Lower leg skin (tissue), 4 donors: ENCODE measurements at regions not wholly inside any gene's neighbourhood (a gene's known extent, or its start where the extent isn't known, plus 50 kb on each side); places are given as distances from the start of the nearest gene placed in this dataset.

Source experiments
- DNase-seq, 2 donors: peaks; one replicate each; pipeline ENCODE4 v3.0.0-alpha.2; 2019; ENCODE audit warnings: low spot score in 2 of 2
- H3K4me3 ChIP-seq: fragments of 200-600 bp; sonication (generic); 2 replicates; pipeline ENCODE4 v1.5.1; 2017; ENCODE audit warnings: mild to moderate bottlenecking, low read depth; ENCODE audit not compliant: poor library complexity, severe bottlenecking
- CTCF ChIP-seq, 3 donors: fragments of 450-650 bp; IDR thresholded peaks; one replicate each; pipeline ENCODE4 v1.5.1; 2016; ENCODE audit warnings: antibody characterized with exemption in 3 of 3, mild to moderate bottlenecking in 3 of 3, moderate library complexity in 2 of 3
- POLR2A ChIP-seq, 2 donors: fragments of 450-650 bp; IDR thresholded peaks; one replicate each; pipeline ENCODE4 v1.6.1; 2016 to 2017; ENCODE audit warnings: antibody characterized with exemption in 2 of 2, mild to moderate bottlenecking in 1 of 2, moderate library complexity in 1 of 2
- WGBS, 2 donors: methylation state at CpG; one replicate each; pipeline ENCODE4 v1.1.5; 2018; 5-methylcytosine and 5-hydroxymethylcytosine counted together
- intact Hi-C: fragments of 100-400 bp; cut with DNase I; formaldehyde crosslinking; loops from one replicate; pipeline ENCODE4 v1.15.0; 2023; ENCODE audit warnings: low total_unique reads

- no peak overlapping the region for H3K4me3 ChIP-seq
- intact Hi-C loops = no loop called here
- WGBS, 2 donors = 34 to 35% methylated on average over 4 of the region's 4 CpGs
- TF ChIP-seq CTCF (IDR thresholded peaks at IDR 0.05) = no peak
- DNase-seq = no peak
These were observed 183.4 kb upstream of the UBE2E2 start for GRCh38 chr3:23019596-23020300.

GRCh38 chr3:23028294-23028693 is 174.8 kb upstream of the UBE2E2 start:
- no peak overlapping the region for H3K4me3 ChIP-seq
- intact Hi-C loops = no loop called here
- TF ChIP-seq POLR2A (IDR thresholded peaks at IDR 0.05) = no peak
- whole genome bisulfite sequencing, 2 donors = 26 to 32% methylated on average over 2 of the region's 2 CpGs
- no peak for DNase-seq

- intact Hi-C loops = no loop called here
- TF ChIP-seq CTCF (IDR thresholded peaks at IDR 0.05) (no peak), POLR2A (IDR thresholded peaks at IDR 0.05) (no peak)
- DNase-seq = no peak
- no peak overlapping the region for H3K4me3 ChIP-seq
- WGBS, 2 donors = 27 to 50% methylated on average over 2 of the region's 2 CpGs
These were observed 174.1 kb upstream of the UBE2E2 start for GRCh38 chr3:23029001-23029400.

- DNase-seq = peak in 1 of 2 donors; percentile 22
- intact Hi-C loops = no loop called here
- H3K4me3 ChIP-seq = no peak overlapping the region
- no peak for TF ChIP-seq CTCF (IDR thresholded peaks at IDR 0.05)
- no peak for TF ChIP-seq POLR2A (IDR thresholded peaks at IDR 0.05)
- 35 to 50% methylated on average over 9 of the region's 9 CpGs for WGBS, 2 donors
These were observed 167.0 kb upstream of the UBE2E2 start for GRCh38 chr3:23035927-23036640.

- intact Hi-C loops = no loop called here
- TF ChIP-seq CTCF (IDR thresholded peaks at IDR 0.05) (no peak), POLR2A (IDR thresholded peaks at IDR 0.05) (no peak)
- no peak overlapping the region for H3K4me3 ChIP-seq
- no peak for DNase-seq
- WGBS, 2 donors = 28 to 33% methylated on average over 4 of the region's 4 CpGs
These were observed 166.4 kb upstream of the UBE2E2 start for GRCh38 chr3:23036728-23037127.

GRCh38 chr3:23038471-23038870 is 164.7 kb upstream of the UBE2E2 start:
- H3K4me3 ChIP-seq = no peak overlapping the region
- TF ChIP-seq POLR2A (IDR thresholded peaks at IDR 0.05) (no peak), CTCF (IDR thresholded peaks at IDR 0.05) (no peak)
- intact Hi-C loops = no loop called here
- 62 to 65% methylated on average over 2 of the region's 2 CpGs for whole genome bisulfite sequencing, 2 donors
- DNase-seq = no peak
